SK-N-SH (cell line): ENCODE measurements at regions not wholly inside any gene's neighbourhood (a gene's known extent, or its start where the extent isn't known, plus 50 kb on each side); places are given as distances from the start of the nearest gene placed in this dataset.
"Not testable (repeated sequence)": the region's sequence is repeated elsewhere in the genome, so short reads cannot be mapped to it uniquely, and the experiment has no call there.

Experiments
- CTCF ChIA-PET: fragments of 300-600, 350-600 bp; formaldehyde crosslinking; extraction: SDS; loops from one replicate; lab custom pipeline; 2021; lab: Yijun Ruan, JAX
- POLR2A ChIA-PET: fragments of 350-600 bp; sonication (Branson Sonifier 250); formaldehyde crosslinking; extraction: SDS; loops from one replicate; lab custom pipeline; 2020; ENCODE audit warnings: antibody characterized with exemption, inconsistent platforms; lab: Yijun Ruan, JAX
- DNase-seq: peaks from one replicate; pipeline ENCODE4 v3.0.0; 2012
- H2AFZ ChIP-seq: fragments of 200-600 bp; sonication (generic); 2 replicates; pipeline ENCODE4 v1.8.1; 2016; ENCODE audit warnings: antibody characterized with exemption, mild to moderate bottlenecking, low read depth
- H3F3A ChIP-seq: fragments of 200-600 bp; sonication (generic); replicated peaks from 2 replicates; pipeline ENCODE3; 2016; ENCODE audit warnings: antibody characterized with exemption, mild to moderate bottlenecking; ENCODE audit not compliant: insufficient read depth
- H3K27ac ChIP-seq, 2 experiments: fragments of 200-500 bp in 1 of 2; fragments of 200-600 bp in 1 of 2; sonication (Bioruptor generic) in 1 of 2; sonication (generic), shearing (Covaris generic) in 1 of 2; 2 replicates each; pipeline versions ENCODE4 v1.5.1 to v1.6.1; 2014 to 2016; ENCODE audit warnings: low read depth in 2 of 2, inconsistent platforms in 1 of 2, low read length in 1 of 2, mild to moderate bottlenecking in 1 of 2, mixed read lengths in 1 of 2
- H3K27me3 ChIP-seq: fragments of 200-600 bp; sonication (generic), shearing (Covaris generic); 2 replicates; pipeline ENCODE4 v1.6.1; 2016; ENCODE audit warnings: mixed run types; ENCODE audit not compliant: insufficient read depth
- H3K36me3 ChIP-seq, 2 experiments: fragments of 200-500 bp in 1 of 2; fragments of 200-600 bp in 1 of 2; sonication (Bioruptor generic) in 1 of 2; sonication (generic) in 1 of 2; replicated peaks in 1 of 2; 2 replicates each; pipeline versions ENCODE3 to v1.5.1; 2014 to 2016; ENCODE audit warnings: low read length in 1 of 2, mild to moderate bottlenecking in 1 of 2; ENCODE audit not compliant: insufficient read depth in 2 of 2, control insufficient read depth in 1 of 2
- H3K4me1 ChIP-seq, 2 experiments: fragments of 200-500 bp in 1 of 2; fragments of 200-600 bp in 1 of 2; sonication (Bioruptor generic) in 1 of 2; sonication (generic), shearing (Covaris generic) in 1 of 2; 2 replicates each; pipeline versions ENCODE4 v1.5.1 to v1.6.1; 2014 to 2016; ENCODE audit warnings: low read depth in 1 of 2, low read length in 1 of 2, mixed run types in 1 of 2; ENCODE audit not compliant: insufficient read depth in 2 of 2, control insufficient read depth in 1 of 2
- H3K4me2 ChIP-seq: fragments of 200-600 bp; sonication (generic), shearing (Covaris generic); 2 replicates; pipeline ENCODE4 v1.6.1; 2017; ENCODE audit warnings: mixed run types
- H3K4me3 ChIP-seq, 2 experiments: fragments of 200-500 bp in 1 of 2; fragments of 200-600 bp in 1 of 2; sonication (Bioruptor generic) in 1 of 2; sonication (generic), shearing (Covaris generic) in 1 of 2; 2 replicates each; pipeline versions ENCODE4 v1.5.1 to v1.8.1; 2014 to 2016; ENCODE audit warnings: low read depth in 2 of 2, inconsistent platforms in 1 of 2, low read length in 1 of 2, mild to moderate bottlenecking in 1 of 2, mixed read lengths in 1 of 2, moderate library complexity in 1 of 2
- H3K79me2 ChIP-seq: fragments of 200-600 bp; sonication (generic); 2 replicates; pipeline ENCODE4 v1.8.1; 2017; ENCODE audit warnings: mild to moderate bottlenecking; ENCODE audit not compliant: insufficient read depth
- H3K9ac ChIP-seq: fragments of 200-600 bp; sonication (generic); 2 replicates; pipeline ENCODE4 v1.6.1; 2017; ENCODE audit warnings: mixed run types
- H3K9me2 ChIP-seq: fragments of 200-600 bp; sonication (generic); 2 replicates; pipeline ENCODE4 v1.6.1; 2017; ENCODE audit warnings: mixed run types
- H3K9me3 ChIP-seq: fragments of 200-600 bp; sonication (generic); 2 replicates; pipeline ENCODE4 v1.6.1; 2017; ENCODE audit warnings: mixed run types, mild to moderate bottlenecking, moderate library complexity
- H4K20me1 ChIP-seq: fragments of 200-600 bp; sonication (generic); 2 replicates; pipeline ENCODE4 v1.6.1; 2017; ENCODE audit warnings: mild to moderate bottlenecking, mixed run types; ENCODE audit not compliant: insufficient read depth
- CHD2 ChIP-seq: fragments of 150-350 bp; IDR thresholded peaks from 2 replicates; pipeline ENCODE4 v1.6.1; 2018; ENCODE audit warnings: low read length; ENCODE audit not compliant: partially characterized antibody
- EZH2phosphoT487 ChIP-seq: fragments of 200-600 bp; sonication (generic); IDR thresholded peaks from 2 replicates; pipeline ENCODE4 v1.6.1; 2017; ENCODE audit warnings: low read depth, mixed run types, mild to moderate bottlenecking, antibody characterized with exemption, moderate library complexity, borderline replicate concordance
- FOXM1 ChIP-seq: IDR thresholded peaks from 2 replicates; pipeline ENCODE4 v1.4.0; 2012; ENCODE audit warnings: low read depth, mild to moderate bottlenecking
- GATA2 ChIP-seq: sonication (generic); formaldehyde crosslinking; IDR thresholded peaks from 2 replicates; pipeline ENCODE4 v1.5.0; 2020; ENCODE audit warnings: mild to moderate bottlenecking, missing genetic modification reagents
- MEF2A ChIP-seq: IDR thresholded peaks from 2 replicates; pipeline ENCODE4 v1.4.0; 2012; ENCODE audit warnings: low read depth, borderline replicate concordance
- MXI1 ChIP-seq: IDR thresholded peaks from 2 replicates; pipeline ENCODE4 v1.6.1; 2012; ENCODE audit warnings: mild to moderate bottlenecking, low read depth, low read length, improper control_type of control experiment
- RCOR1 ChIP-seq: fragments of 150-350 bp; IDR thresholded peaks from 2 replicates; pipeline ENCODE4 v1.6.1; 2017; ENCODE audit warnings: antibody characterized with exemption, low read length
- RFX5 ChIP-seq: IDR thresholded peaks from 2 replicates; pipeline ENCODE4 v1.6.1; 2012; ENCODE audit warnings: mild to moderate bottlenecking, improper control_type of control experiment, low read length
- RXRA ChIP-seq: IDR thresholded peaks from 2 replicates; pipeline ENCODE4 v1.4.0; 2012; ENCODE audit warnings: low read depth, mild to moderate bottlenecking, borderline replicate concordance
- TAF1 ChIP-seq: IDR thresholded peaks from 2 replicates; pipeline ENCODE4 v1.6.1; 2012; ENCODE audit warnings: low read depth, mild to moderate bottlenecking, low read length, moderate library complexity, borderline replicate concordance
- YY1 ChIP-seq: IDR thresholded peaks from 2 replicates; pipeline ENCODE4 v1.4.0; 2012; ENCODE audit warnings: low read depth, mild to moderate bottlenecking
- ZBTB33 ChIP-seq: IDR thresholded peaks from 2 replicates; pipeline ENCODE4 v1.4.0; 2012; ENCODE audit warnings: low read depth, borderline replicate concordance
- WGBS: methylation state at CpG from one replicate; pipeline ENCODE4 v1.1.6; 2017; ENCODE audit warnings: low lambda C conversion rate; 5-methylcytosine and 5-hydroxymethylcytosine counted together

GRCh38 chr2:75431763-75432162, 129.0 kb downstream of the EVA1A start (continued):
- TF ChIP-seq ZBTB33 (no peak), YY1 (no peak), MXI1 (no peak)

DNA sequence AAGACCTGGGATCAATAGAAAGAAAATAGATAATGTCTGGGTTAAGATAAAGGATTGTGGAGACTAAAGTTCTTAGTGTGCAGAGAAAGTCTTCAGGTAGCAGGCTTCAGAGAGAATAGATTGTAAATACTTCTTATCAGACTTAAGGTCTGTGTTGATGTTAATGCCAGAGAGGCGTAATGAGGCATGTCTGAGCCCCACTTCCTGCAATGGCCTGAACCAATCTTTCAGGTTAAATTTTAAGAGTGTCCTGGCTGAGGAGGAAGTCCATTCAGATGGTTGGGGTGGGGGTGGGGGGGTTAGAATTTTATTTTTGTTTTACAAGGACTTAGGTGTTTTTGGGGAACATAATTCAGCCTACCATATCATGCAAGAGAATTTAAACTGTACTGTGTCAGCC, 129.5 kb downstream of the EVA1A start:
- Histone ChIP-seq H3K4me3 (no peak overlapping the region), H3K79me2 (no peaks in the 10 kb centered on the region), H3K36me3 (no peaks in the 10 kb centered on the region), H3K9me2 (no peaks in the 10 kb centered on the region), H3K27ac (no peak overlapping the region), H3K4me1 (no peaks in the 10 kb centered on the region; a peak in 2 of 4 replicates), H2AFZ (no peak overlapping the region), H3K9me3 (no peaks in the 10 kb centered on the region)
- WGBS, result 40% methylated on average over 1 of the region's 1 CpG
- ChIA-PET CTCF (interaction anchor here (0.9 kb wide), 1 partner anchor 177 kb away, joined by 3 read pairs; no protein-coding TSS in a partner anchor), POLR2A (no interaction called here)
- TF ChIP-seq MEF2A (no peak), GATA2 (CRISPR knock-in tag) (no peak), RFX5 (no peak), FOXM1 (no peak), RCOR1 (no peak), TAF1 (no peak), CHD2 (no peak), RXRA (no peak), EZH2phosphoT487 (no peak)
- TF ChIP-seq, all 33 proteins: peak for 0
- no peak for DNase-seq
- Histone ChIP-seq H4K20me1 (no peaks in the 10 kb centered on the region), H3K9ac (no peak overlapping the region), H3K27me3 (no peaks in the 10 kb centered on the region), H3K4me2 (no peak overlapping the region), H3F3A (no peaks in the 10 kb centered on the region)

GRCh38 chr2:75430449-75430848, 130.3 kb downstream of the EVA1A start:
- H3K27me3 ChIP-seq, H3K36me3 ChIP-seq, H4K20me1 ChIP-seq, DNase-seq, H2AFZ ChIP-seq, H3F3A ChIP-seq, H3K9me3 ChIP-seq, POLR2A ChIA-PET, H3K4me2 ChIP-seq, H3K79me2 ChIP-seq, H3K27ac ChIP-seq, H3K4me3 ChIP-seq, H3K9me2 ChIP-seq, H3K4me1 ChIP-seq, H3K9ac ChIP-seq: not testable (repeated sequence)
- CTCF ChIA-PET, result interaction anchor here (0.9 kb wide), 1 partner anchor 178 kb away, joined by 3 read pairs; no protein-coding TSS in a partner anchor
- WGBS, result 39% methylated on average over 4 of the region's 4 CpGs
